Nephron (organoid): ENCODE measurements at regions not wholly inside any gene's neighbourhood (a gene's known extent, or its start where the extent isn't known, plus 50 kb on each side); places are given as distances from the start of the nearest gene placed in this dataset.

Experiments
- H3K27ac Mint-ChIP-seq, 3 experiments: 2 replicates each; pipeline ENCODE4 v1.8.0; 2020; ENCODE audit warnings: mixed read lengths in 3 of 3, mild to moderate bottlenecking in 2 of 3, moderate library complexity in 1 of 3
- H3K27me3 Mint-ChIP-seq: 2 replicates; pipeline ENCODE4 v1.8.0; 2021; ENCODE audit warnings: low read depth, mild to moderate bottlenecking, moderate library complexity, mixed read lengths
- H3K36me3 Mint-ChIP-seq: 2 replicates; pipeline ENCODE4 v1.8.0; 2020; ENCODE audit warnings: low read depth, mixed read lengths
- H3K4me1 Mint-ChIP-seq: 2 replicates; pipeline ENCODE4 v1.8.0; 2020; ENCODE audit warnings: mixed read lengths
- H3K4me3 Mint-ChIP-seq, 3 experiments: 2 replicates each; pipeline ENCODE4 v1.8.0; 2020; ENCODE audit warnings: mild to moderate bottlenecking in 3 of 3, mixed read lengths in 3 of 3, moderate library complexity in 2 of 3
- H3K9me3 Mint-ChIP-seq: 2 replicates; pipeline ENCODE4 v1.8.0; 2020; ENCODE audit warnings: mixed read lengths
- CTCF ChIP-seq, 3 experiments: fragments of 200-600 bp; sonication (generic); IDR thresholded peaks; one replicate each; pipeline ENCODE4 v1.5.0; 2021; ENCODE audit warnings: antibody characterized with exemption in 3 of 3; ENCODE audit not compliant: unreplicated experiment in 3 of 3

DNA sequence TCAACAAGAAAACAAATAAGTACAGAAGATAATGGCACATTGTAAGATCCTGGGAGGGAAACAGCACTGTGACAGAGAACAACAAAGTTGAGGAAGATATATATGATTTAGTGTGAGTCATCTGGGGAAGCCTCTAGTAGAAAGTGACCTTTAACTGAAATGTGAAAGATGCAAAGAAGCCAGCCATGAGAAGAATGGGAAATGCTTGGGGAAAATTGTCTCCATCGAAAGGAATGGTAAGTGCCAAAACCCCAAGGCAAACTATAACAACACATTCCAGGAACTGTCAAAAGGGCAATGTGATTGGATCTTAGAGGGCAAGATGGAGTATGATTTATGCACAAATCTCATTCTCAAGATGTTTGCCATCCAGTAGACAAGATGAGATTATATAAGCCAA, 537.8 kb upstream of the BRINP1 start:
- Mint-ChIP-seq H3K27ac (no peak overlapping the region), H3K4me3 (no peak overlapping the region), H3K36me3 (no peaks in the 10 kb centered on the region), H3K9me3 (peaks cover 11% of the 10 kb centered on the region), H3K27me3 (peaks cover 4% of the 10 kb centered on the region), H3K4me1 (no peaks in the 10 kb centered on the region)
- no peak for TF ChIP-seq CTCF (IDR thresholded peaks at IDR 0.05; ENCODE audit: unreplicated experiment in 3 of 3)

GRCh38 chr9:119905724-119906123, 536.5 kb upstream of the BRINP1 start:
- H3K36me3 Mint-ChIP-seq, result no peaks in the 10 kb centered on the region
- H3K9me3 Mint-ChIP-seq, result peaks cover 11% of the 10 kb centered on the region
- no peak overlapping the region for H3K4me3 Mint-ChIP-seq
- no peak for TF ChIP-seq CTCF (IDR thresholded peaks at IDR 0.05; ENCODE audit: unreplicated experiment in 3 of 3)
- peaks cover 11% of the 10 kb centered on the region for H3K27me3 Mint-ChIP-seq
- no peak overlapping the region for H3K27ac Mint-ChIP-seq
- no peaks in the 10 kb centered on the region for H3K4me1 Mint-ChIP-seq

DNA sequence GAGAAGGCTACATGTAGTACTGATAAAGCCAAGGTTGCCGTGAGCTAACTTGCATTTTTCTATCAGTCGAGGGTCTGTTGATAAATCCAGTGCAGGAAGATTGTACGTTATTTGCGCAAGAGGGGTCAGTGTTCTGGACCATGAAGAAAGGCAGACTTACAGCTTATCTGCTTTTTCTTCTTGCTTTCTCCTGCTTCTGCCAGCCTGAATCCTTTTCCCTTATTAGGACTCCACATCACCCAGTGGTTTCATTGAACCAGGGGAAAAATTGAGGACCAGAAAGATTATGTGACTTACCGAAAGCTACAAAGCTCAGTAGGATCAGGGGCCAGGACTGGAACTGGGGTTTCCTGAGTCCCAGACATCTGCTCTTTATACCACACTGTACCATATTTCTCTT, 534.6 kb upstream of the BRINP1 start:
- TF ChIP-seq CTCF (IDR thresholded peaks at IDR 0.05; ENCODE audit: unreplicated experiment in 3 of 3), result no peak
- Mint-ChIP-seq H3K27ac (no peak overlapping the region), H3K9me3 (peaks cover 14% of the 10 kb centered on the region), H3K27me3 (peaks cover 11% of the 10 kb centered on the region), H3K36me3 (no peaks in the 10 kb centered on the region), H3K4me1 (no peaks in the 10 kb centered on the region), H3K4me3 (no peak overlapping the region)

- Mint-ChIP-seq H3K36me3 (no peaks in the 10 kb centered on the region), H3K9me3 (peaks cover 8% of the 10 kb centered on the region), H3K4me1 (no peaks in the 10 kb centered on the region), H3K27me3 (peaks cover 15% of the 10 kb centered on the region), H3K27ac (no peak overlapping the region), H3K4me3 (no peak overlapping the region)
- no peak for TF ChIP-seq CTCF (IDR thresholded peaks at IDR 0.05; ENCODE audit: unreplicated experiment in 3 of 3)
Measured at GRCh38 chr9:119902611-119903010, 533.4 kb upstream of the BRINP1 start.

DNA sequence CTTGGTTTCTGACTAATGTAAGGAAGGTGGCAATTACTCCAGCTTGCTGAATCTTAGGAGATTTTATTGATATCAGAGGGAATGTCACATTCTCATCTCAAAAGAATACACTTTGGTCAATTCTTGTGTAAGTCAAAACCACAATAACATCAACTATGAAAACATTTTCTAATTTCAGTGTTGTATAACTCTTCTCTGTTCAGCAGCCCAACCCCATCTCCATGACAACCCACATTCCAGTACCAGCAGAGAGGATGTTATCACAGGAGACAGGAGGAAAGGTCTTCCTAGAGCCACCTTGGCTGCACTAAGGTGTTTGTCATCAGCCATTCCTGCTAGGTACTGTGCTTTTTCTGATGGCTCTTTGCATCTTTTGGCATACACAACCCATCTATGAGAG, 529.1 kb upstream of the BRINP1 start:
- H3K9me3 Mint-ChIP-seq, result peaks cover 3% of the 10 kb centered on the region
- peaks cover 18% of the 10 kb centered on the region for H3K27me3 Mint-ChIP-seq
- no peak for TF ChIP-seq CTCF (IDR thresholded peaks at IDR 0.05; ENCODE audit: unreplicated experiment in 3 of 3)
- no peaks in the 10 kb centered on the region for H3K36me3 Mint-ChIP-seq
- H3K27ac Mint-ChIP-seq, result no peak overlapping the region
- H3K4me1 Mint-ChIP-seq, result no peaks in the 10 kb centered on the region
- no peak overlapping the region for H3K4me3 Mint-ChIP-seq

- H3K4me3 Mint-ChIP-seq, result no peak overlapping the region
- no peaks in the 10 kb centered on the region for H3K9me3 Mint-ChIP-seq
- no peaks in the 10 kb centered on the region for H3K27me3 Mint-ChIP-seq
- H3K27ac Mint-ChIP-seq, result no peak overlapping the region
- no peaks in the 10 kb centered on the region for H3K4me1 Mint-ChIP-seq
- H3K36me3 Mint-ChIP-seq, result no peaks in the 10 kb centered on the region
- TF ChIP-seq CTCF (IDR thresholded peaks at IDR 0.05; ENCODE audit: unreplicated experiment in 3 of 3), result no peak
Measured at GRCh38 chr9:119884438-119884837, 515.2 kb upstream of the BRINP1 start.
